ENCODE measurements at regions not wholly inside any gene's neighbourhood (a gene's known extent, or its start where the extent isn't known, plus 50 kb on each side); places are given as distances from the start of the nearest gene placed in this dataset.
"Not testable (repeated sequence)": the region's sequence is repeated elsewhere in the genome, so short reads cannot be mapped to it uniquely, and the experiment has no call there.

DNA sequence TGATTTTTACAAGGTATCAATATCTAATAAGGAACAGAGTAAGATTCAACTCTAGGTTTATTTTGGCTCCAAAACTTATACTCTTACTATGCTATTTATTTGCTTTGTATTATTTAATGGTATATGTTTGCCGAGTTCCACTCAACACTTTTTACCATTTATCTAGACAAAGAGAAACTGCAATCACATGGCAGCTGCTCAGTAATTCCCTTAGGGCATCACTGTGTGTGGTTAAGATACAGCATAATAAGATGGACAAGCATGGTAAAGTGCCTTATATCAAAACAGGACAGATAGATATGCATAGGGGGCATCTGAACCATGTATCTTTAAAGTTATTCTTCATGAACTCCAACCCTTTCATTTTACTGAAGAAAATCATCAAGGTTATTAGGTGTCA lies 483.0 kb upstream of the ID4 start:
- FAIRE-seq: no peak

DNA sequence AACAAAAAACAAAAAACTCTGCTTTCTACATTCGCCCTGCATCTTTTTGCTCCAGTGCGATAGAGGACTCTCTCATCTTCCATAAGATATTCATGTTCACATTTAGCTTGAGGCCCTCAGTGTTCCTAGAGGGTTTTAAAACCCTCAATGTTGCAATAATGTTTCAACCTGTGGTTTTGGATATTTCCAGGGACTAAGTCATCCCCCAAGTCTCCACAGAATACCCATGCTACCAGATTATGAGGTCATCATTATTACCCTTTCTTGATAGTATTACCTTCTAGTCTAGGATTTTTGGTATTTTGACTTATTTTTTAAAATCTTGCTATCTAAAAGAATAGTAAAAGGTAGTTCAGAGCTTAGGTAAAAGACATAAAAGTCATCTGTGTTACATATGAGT lies 480.5 kb upstream of the ID4 start:
- DNase-seq (ENCODE audit: insufficient read length, low spot score) (no peak), FAIRE-seq (no peak)

More for the DNA sequence above, 483.0 kb upstream of the ID4 start:
- no peak for DNase-seq (ENCODE audit: insufficient read length, low spot score)

DNA sequence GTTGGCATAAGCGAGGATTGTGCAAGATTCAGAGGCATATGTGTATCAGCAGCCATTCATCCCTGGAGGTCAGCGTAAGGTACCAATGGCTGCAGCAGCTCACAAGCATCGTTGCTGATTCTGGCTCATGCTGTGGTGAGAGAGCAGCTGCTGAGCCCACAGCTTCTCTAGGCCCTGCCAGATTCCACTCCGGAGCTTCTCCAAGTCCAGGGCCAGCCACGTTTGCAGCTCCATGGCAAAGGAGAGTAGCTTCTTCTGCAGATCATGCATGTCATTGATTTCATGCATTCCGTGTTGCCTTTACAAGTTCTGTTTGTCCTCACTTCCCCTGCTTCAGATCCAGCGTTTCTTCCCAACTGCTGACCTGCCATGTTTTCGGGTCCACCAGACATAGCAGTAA lies 474.8 kb upstream of the ID4 start:
- no peak for FAIRE-seq
- DNase-seq (ENCODE audit: insufficient read length, low spot score): no peak

- no peak for FAIRE-seq
These were observed 468.7 kb upstream of the ID4 start for GRCh38 chr6:19368511-19368910.

DNA sequence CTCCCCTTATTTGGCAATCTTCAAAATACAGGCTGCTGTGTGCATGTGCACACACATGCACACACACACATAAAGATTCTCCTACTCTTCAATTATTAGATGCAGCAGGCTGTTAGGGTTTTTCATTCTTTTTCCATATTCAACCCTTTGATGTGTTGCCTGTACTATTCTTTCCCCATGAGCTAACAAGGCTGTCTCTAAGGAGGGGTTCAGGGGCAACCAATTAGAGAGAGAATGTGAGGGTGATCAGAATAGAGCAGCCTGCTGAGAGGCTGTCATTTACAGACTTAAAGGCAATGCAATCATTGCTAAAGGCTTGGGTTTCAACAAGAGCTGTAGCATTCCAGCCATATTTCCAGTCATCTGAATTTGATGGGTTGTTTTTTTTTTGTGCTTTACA lies 467.4 kb upstream of the ID4 start:
- DNase-seq (ENCODE audit: insufficient read length, low spot score) (no peak), FAIRE-seq (no peak)

More at GRCh38 chr6:19368511-19368910, 468.7 kb upstream of the ID4 start:
- no peak for DNase-seq (ENCODE audit: insufficient read length, low spot score)

DNA sequence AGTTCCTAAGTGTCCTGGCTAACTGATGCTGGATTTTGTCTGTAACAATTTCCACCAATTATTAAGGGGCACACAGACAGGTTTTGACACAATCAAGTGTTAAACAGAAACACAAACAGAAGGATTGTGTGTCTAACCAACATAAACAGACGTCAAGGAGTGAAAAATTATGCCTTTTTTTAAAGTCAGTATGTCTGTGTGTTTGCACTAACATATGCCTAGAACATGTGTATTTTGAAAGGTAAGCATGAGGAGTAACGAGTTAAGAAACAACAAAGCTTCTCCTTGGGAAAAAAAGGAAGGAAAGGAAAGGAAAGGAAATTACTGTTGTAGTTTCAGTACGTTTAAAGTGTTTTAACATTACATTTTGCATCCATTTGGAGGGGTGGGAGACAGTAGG lies 466.3 kb upstream of the ID4 start:
- FAIRE-seq (no peak), DNase-seq (ENCODE audit: insufficient read length, low spot score) (no peak)

DNA sequence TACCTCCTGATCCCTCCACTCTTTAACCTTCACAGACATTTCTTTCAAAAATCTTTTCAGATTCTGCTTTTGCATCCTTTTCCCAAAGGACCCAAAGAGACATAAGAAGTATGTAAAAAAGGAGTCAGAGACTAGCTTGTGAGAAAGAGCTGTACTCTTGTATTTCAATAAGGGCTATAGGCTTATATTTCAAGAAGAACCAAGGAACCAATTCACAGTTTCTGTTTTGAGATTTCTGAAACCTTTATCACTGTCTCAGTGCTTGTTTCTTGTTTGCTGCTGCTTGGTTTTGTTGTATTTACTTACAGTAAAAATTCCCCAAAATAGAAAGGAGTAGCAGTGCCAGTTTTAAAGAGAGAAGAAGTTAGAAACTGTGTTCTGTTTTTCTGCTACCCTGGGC lies 461.6 kb upstream of the ID4 start:
- DNase-seq (ENCODE audit: insufficient read length, low spot score) (no peak), FAIRE-seq (no peak)

DNA sequence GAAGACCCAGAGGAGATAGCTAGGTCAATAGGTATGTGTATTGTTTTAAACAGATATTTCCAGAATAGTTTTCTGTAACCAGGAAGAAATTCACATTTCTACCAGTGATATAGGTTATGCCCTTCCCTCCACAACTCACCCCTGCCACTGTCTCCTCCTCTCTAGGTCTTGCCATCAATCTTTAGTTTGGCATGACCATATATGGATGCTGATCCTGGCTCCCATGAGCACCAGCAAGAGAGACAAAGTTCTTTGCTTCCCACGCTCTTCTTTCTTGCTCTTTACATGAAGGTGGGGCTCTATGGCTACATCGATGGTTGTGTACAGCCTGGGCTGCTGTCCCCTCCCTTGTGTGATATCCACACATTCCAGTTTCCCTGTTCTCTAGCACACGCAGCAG lies 459.4 kb upstream of the ID4 start:
- FAIRE-seq (no peak), DNase-seq (ENCODE audit: insufficient read length, low spot score) (no peak)

- FAIRE-seq: no peak
- peak; percentile 23 for DNase-seq (ENCODE audit: insufficient read length, low spot score)
These were observed 456.9 kb upstream of the ID4 start for GRCh38 chr6:19380293-19380692.

- no peak for FAIRE-seq
- no peak for DNase-seq (ENCODE audit: insufficient read length, low spot score)
These were observed 454.5 kb upstream of the ID4 start for GRCh38 chr6:19382676-19383075.

DNA sequence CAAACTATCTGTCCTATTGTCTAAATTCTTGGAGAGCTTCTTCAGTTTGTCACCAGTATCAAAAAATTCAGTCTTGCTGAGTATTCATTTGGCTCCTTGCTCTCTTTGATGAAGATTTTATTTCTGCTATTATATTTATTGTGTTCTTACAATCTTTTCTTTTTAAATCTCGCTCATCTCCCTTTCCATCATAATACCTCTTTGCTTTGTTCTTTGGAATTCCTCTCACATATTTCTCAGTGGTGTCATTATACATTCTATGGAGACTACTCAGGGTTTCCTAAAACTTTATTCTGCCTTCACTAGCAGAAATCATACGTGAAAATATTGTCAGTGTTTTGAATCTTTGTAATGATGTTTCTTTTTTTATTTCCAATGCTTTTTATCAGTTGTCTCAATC lies 445.2 kb upstream of the ID4 start:
- DNase-seq (ENCODE audit: insufficient read length, low spot score) (no peak), FAIRE-seq (no peak)

GRCh38 chr6:19394051-19394450 lies 443.1 kb upstream of the ID4 start:
- FAIRE-seq (no peak), DNase-seq (ENCODE audit: insufficient read length, low spot score) (no peak)

DNA sequence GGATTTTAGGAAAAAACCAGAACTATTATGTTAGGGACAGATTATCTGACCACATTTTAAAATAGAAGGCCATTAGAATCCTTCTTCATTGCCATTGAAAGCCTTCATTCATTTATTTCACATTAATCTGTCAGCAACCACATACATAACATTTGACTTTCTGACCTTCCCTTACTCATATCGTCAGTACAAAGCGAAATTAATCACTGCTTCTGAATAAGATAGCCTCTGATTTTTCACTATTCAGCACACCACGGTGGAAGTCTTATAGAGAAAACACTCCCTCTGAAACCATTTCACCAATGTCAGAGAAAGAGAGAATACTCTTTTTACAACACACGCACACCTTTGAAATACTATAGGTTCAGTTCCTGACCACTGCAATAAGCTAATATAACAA lies 442.5 kb upstream of the ID4 start:
- DNase-seq (ENCODE audit: insufficient read length, low spot score) (no peak), FAIRE-seq (no peak)

- FAIRE-seq (no peak), DNase-seq (ENCODE audit: insufficient read length, low spot score) (no peak)
These were observed 441.9 kb upstream of the ID4 start for GRCh38 chr6:19395316-19395715.

DNA sequence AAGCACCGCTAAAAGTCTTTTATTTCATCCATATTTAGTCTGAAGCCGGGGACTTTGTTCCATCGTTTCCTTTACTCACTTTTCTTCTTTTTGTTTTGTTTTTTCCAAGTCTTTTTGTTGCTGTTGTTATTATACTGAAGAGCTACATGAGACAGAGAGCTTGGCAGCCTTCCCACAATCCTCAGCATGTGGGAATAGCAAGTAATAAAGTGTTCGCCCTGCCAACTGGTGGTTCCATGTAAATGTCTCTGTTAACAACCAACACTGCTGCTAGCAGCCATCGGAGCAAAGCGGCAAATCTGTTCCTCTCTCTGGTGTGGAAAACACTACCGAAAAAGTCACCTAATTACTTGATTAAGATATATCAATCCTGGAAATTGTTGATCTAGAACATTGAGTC lies 437.8 kb upstream of the ID4 start:
- FAIRE-seq: no peak
- no peak for DNase-seq (ENCODE audit: insufficient read length, low spot score)

GRCh38 chr6:19404884-19405283 lies 432.3 kb upstream of the ID4 start:
- FAIRE-seq; DNase-seq (ENCODE audit: insufficient read length, low spot score): not testable (repeated sequence)

DNA sequence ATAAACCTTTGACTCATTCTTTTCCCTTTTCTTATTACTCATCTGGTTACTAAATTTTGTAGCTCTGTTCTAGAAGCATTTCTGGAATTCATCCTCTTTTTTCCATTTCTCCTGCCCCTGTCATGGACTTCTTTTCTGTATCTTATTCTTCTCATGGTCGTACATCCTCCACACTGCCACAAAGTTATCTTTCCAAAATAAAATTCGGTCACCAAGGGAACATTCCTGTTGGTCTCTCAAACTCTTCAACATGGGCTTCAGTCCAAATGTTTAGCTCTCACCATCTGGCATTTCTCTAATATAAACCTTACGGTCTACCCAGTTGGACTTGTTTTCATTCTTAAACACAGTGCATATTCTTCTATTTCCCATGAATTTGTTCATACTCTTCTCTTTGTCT lies 428.8 kb upstream of the ID4 start:
- no peak for FAIRE-seq
- no peak for DNase-seq (ENCODE audit: insufficient read length, low spot score)

DNA sequence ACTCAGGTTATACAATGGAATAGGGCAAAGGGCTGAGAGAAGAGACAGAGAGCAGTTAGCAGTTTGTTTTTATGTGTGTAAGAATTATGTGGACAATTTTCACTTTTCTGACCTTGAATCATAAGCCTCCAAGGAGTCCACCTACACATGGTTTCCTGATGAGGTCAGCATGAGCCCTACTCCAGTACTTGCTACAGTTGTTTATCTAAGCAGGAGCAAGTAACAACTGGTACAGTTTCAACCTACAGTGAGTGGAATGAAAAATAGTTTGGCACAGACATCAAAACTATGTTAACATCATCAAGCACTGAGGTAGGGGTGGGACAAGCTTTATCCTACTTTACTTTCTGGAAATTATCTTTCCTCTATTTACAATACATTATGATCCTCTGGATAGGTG lies 426.7 kb upstream of the ID4 start:
- DNase-seq (ENCODE audit: insufficient read length, low spot score) (peak; percentile 47), FAIRE-seq (peak; percentile 13)

DNA sequence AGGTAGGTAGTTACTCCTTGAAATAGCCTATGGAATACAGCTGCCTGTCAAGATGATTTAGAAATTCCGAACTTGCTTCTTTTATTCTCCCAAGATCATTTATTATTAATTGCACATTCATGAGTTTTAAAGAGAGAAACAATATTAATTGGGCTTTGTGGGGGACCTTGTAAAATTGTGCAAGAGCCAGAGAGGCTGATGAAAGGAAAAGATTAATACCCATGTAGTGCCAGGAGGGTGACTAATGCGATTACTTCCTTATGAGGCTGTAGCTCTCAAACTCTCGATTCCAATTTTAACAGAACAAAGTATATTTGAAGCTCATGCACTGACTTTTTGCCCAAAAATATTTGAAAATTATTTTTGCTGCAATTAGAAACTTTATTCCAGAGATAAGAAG lies 423.8 kb upstream of the ID4 start:
- FAIRE-seq: no peak
- no peak for DNase-seq (ENCODE audit: insufficient read length, low spot score)

DNA sequence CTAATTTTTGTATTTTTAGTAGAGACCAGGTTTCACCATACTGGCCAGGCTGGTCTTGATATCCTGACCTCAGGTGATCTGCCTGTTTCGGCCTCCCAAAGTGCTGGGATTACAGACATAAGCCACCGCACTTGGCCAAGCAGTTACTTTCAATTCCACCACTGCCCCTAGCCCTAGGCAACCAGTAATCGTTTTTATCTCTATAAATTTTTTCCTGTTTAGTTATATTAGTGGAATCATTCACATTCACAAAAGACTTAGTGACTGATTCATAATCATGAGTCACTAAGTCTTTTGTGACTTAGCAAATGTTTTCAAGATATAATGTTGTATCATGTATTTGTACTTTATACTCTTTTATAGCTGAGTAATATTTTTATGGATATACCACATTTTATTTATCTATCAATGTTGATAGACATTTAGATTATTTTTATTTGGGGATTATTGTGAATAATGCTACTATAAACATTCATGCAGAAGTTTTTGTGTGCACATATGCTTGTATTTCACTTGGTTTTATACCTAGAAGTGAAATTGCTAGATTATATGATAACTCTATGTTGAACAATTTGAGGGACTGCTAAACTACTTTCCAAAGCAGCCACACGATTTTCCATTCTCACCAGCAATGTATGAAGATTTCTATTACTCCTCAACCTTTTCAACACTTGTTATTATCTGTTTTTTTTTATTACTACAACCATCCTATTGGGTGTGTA lies 421.4 kb upstream of the ID4 start:
- DNase-seq (ENCODE audit: insufficient read length, low spot score): peak; percentile 30
- no peak for FAIRE-seq

GRCh38 chr6:19416811-19417210 lies 420.4 kb upstream of the ID4 start:
- DNase-seq (ENCODE audit: insufficient read length, low spot score) (no peak), FAIRE-seq (no peak)

GRCh38 chr6:19417713-19418112 lies 419.5 kb upstream of the ID4 start:
- no peak for FAIRE-seq
- peak; percentile 5 for DNase-seq (ENCODE audit: insufficient read length, low spot score)

GRCh38 chr6:19424853-19425252 lies 412.3 kb upstream of the ID4 start:
- DNase-seq (ENCODE audit: insufficient read length, low spot score) (no peak), FAIRE-seq (no peak)

Data from HTR-8/SVneo (cell line).